ENCODE measurements at regions not wholly inside any gene's neighbourhood (a gene's known extent, or its start where the extent isn't known, plus 50 kb on each side); places are given as distances from the start of the nearest gene placed in this dataset.
A peak's percentile ranks its signal among the peaks of the same experiment; 100 is the strongest.

- H3K4me3 ChIP-seq, result no peak overlapping the region
- H3K27me3 ChIP-seq, result no peaks in the 10 kb centered on the region
- WGBS, 4 donors, result 83 to 93% (median 84%) methylated on average over 8 to 26 of the region's 26 CpGs
- no peaks in the 10 kb centered on the region for H3K36me3 ChIP-seq (replicated peaks in 1 of 2)
- no peaks in the 10 kb centered on the region for H3K4me1 ChIP-seq (replicated peaks in 1 of 2)
- no peak for DNase-seq
- no peak overlapping the region for H3K27ac ChIP-seq
- intact Hi-C loops (cut with DNase I), result no loop called here
- H3K9me3 ChIP-seq (replicated peaks in 1 of 3), result no peaks in the 10 kb centered on the region
- TF ChIP-seq POLR2A (IDR thresholded peaks at IDR 0.05) (no peak), CTCF (IDR thresholded peaks at IDR 0.05) (no peak)
These were observed 187.1 kb downstream of the BRD1 start for GRCh38 chr22:49640366-49641095.

GRCh38 chr22:49639956-49640355, 187.7 kb downstream of the BRD1 start:
- H3K9me3 ChIP-seq (replicated peaks in 1 of 3), result no peaks in the 10 kb centered on the region
- no peak for DNase-seq
- H3K27ac ChIP-seq, result no peak overlapping the region
- WGBS, 4 donors, result 70 to 93% (median 79%) methylated on average over 8 to 12 of the region's 12 CpGs
- H3K27me3 ChIP-seq, result no peaks in the 10 kb centered on the region
- intact Hi-C loops (cut with DNase I), result no loop called here
- H3K4me1 ChIP-seq (replicated peaks in 1 of 2), result no peaks in the 10 kb centered on the region
- TF ChIP-seq CTCF (IDR thresholded peaks at IDR 0.05), result no peak
- TF ChIP-seq POLR2A (IDR thresholded peaks at IDR 0.05), result no peak
- H3K36me3 ChIP-seq (replicated peaks in 1 of 2), result no peaks in the 10 kb centered on the region
- H3K4me3 ChIP-seq, result no peak overlapping the region

- Histone ChIP-seq H3K27ac (no peak overlapping the region), H3K9me3 (replicated peaks in 1 of 3) (no peaks in the 10 kb centered on the region), H3K4me1 (replicated peaks in 1 of 2) (no peaks in the 10 kb centered on the region), H3K4me3 (no peak overlapping the region), H3K36me3 (replicated peaks in 1 of 2) (no peaks in the 10 kb centered on the region), H3K27me3 (no peaks in the 10 kb centered on the region)
- 44 to 47% (median 46%) methylated on average over 18 of the region's 18 CpGs for WGBS, 4 donors
- TF ChIP-seq CTCF (IDR thresholded peaks at IDR 0.05), result no peak
- no peak for TF ChIP-seq POLR2A (IDR thresholded peaks at IDR 0.05)
- peak; percentile 70 to 86 (median 82) for DNase-seq
- intact Hi-C loops (cut with DNase I), result no loop called here
These were observed 188.9 kb downstream of the BRD1 start for GRCh38 chr22:49638788-49639187.

GRCh38 chr22:49638001-49638400, 189.7 kb downstream of the BRD1 start:
- DNase-seq, result no peak
- no peaks in the 10 kb centered on the region for H3K9me3 ChIP-seq (replicated peaks in 1 of 3)
- H3K4me3 ChIP-seq, result no peak overlapping the region
- no peak for TF ChIP-seq CTCF (IDR thresholded peaks at IDR 0.05)
- no peak for TF ChIP-seq POLR2A (IDR thresholded peaks at IDR 0.05)
- WGBS, 4 donors, result 90 to 95% (median 93%) methylated on average over 16 to 17 of the region's 17 CpGs
- intact Hi-C loops (cut with DNase I), result no loop called here
- H3K27me3 ChIP-seq, result no peaks in the 10 kb centered on the region
- no peaks in the 10 kb centered on the region for H3K4me1 ChIP-seq (replicated peaks in 1 of 2)
- H3K27ac ChIP-seq, result no peak overlapping the region
- no peaks in the 10 kb centered on the region for H3K36me3 ChIP-seq (replicated peaks in 1 of 2)

All from adrenal gland (tissue), 9 donors.